A549 (cell line): ENCODE measurements at regions not wholly inside any gene's neighbourhood (a gene's known extent, or its start where the extent isn't known, plus 50 kb on each side); places are given as distances from the start of the nearest gene placed in this dataset.

ENCODE experiments used
- BCL3 ChIP-seq: fragments of >200 bp; sonication (Bioruptor Twin); formaldehyde crosslinking; IDR thresholded peaks from 3 replicates; pipeline ENCODE4 v1.6.1; 2016
- BHLHE40 ChIP-seq: IDR thresholded peaks from 2 replicates; pipeline ENCODE4 v1.6.1; 2012; ENCODE audit warnings: low read depth, low read length, inconsistent platforms
- CEBPB ChIP-seq, 2 experiments: fragments of >200 bp in 1 of 2; sonication (Bioruptor Twin) in 1 of 2; formaldehyde crosslinking in 1 of 2; IDR thresholded peaks; 2 replicates each; pipeline ENCODE4 v1.6.1; 2012 to 2016
- CHD2 ChIP-seq: fragments of 150-350 bp; IDR thresholded peaks from 2 replicates; pipeline ENCODE4 v1.6.1; 2014; ENCODE audit warnings: low read length; ENCODE audit not compliant: partially characterized antibody
- ESRRA ChIP-seq: fragments of 150-350 bp; IDR thresholded peaks from 2 replicates; pipeline ENCODE4 v1.6.1; 2014; ENCODE audit warnings: mild to moderate bottlenecking, low read length, borderline replicate concordance
- POLR2A ChIP-seq: IDR thresholded peaks from 2 replicates; pipeline ENCODE4 v1.6.1; 2012; ENCODE audit warnings: mild to moderate bottlenecking, low read length
- RAD21 ChIP-seq, 2 experiments: fragments of >200 bp in 1 of 2; sonication (Bioruptor Twin) in 1 of 2; formaldehyde crosslinking in 1 of 2; IDR thresholded peaks in 1 of 2; conservative IDR thresholded peaks in 1 of 2; 2 replicates in 1 of 2; 3 replicates in 1 of 2; pipeline ENCODE4 v1.6.1; 2012 to 2018; ENCODE audit warnings: inconsistent platforms in 1 of 2
- RCOR1 ChIP-seq: fragments of 150-350 bp; IDR thresholded peaks from 2 replicates; pipeline ENCODE4 v1.6.1; 2014; ENCODE audit warnings: antibody characterized with exemption, low read length, low read depth
- RFX5 ChIP-seq: fragments of 450-650 bp; IDR thresholded peaks from 2 replicates; pipeline ENCODE4 v1.7.1; 2014; ENCODE audit warnings: antibody characterized with exemption, mild to moderate bottlenecking, moderate library complexity
- SMC3 ChIP-seq: fragments of >200 bp; sonication (Bioruptor Twin); formaldehyde crosslinking; IDR thresholded peaks from 3 replicates; pipeline ENCODE4 v1.6.1; 2018; ENCODE audit warnings: inconsistent platforms
- USF2 ChIP-seq: fragments of 450-650 bp; IDR thresholded peaks from 2 replicates; pipeline ENCODE4 v1.6.1; 2014; ENCODE audit warnings: antibody characterized with exemption
- TF ChIP-seq, protein P1 (sequence below): fragments of 200-600 bp; sonication (generic); IDR thresholded peaks from 2 replicates; pipeline ENCODE4 v1.6.1; 2016; ENCODE audit warnings: antibody characterized with exemption, mild to moderate bottlenecking, moderate library complexity
- TF ChIP-seq, protein P2 (sequence below): fragments of >200 bp; sonication (Bioruptor Twin); formaldehyde crosslinking; IDR thresholded peaks from 3 replicates; pipeline ENCODE4 v1.5.1; 2016

- TF ChIP-seq RCOR1 (no peak), RAD21 (conservative IDR thresholded peaks at IDR 0.05 in 1 of 2, IDR thresholded peaks at IDR 0.05 in 1 of 2) (no peak), RFX5 (no peak), CEBPB (IDR thresholded peaks at IDR 0.05) (no peak), USF2 (no peak), BHLHE40 (no peak), CHD2 (no peak), POLR2A (no peak), ESRRA (no peak), BCL3 (no peak), SMC3 (no peak)
- TF ChIP-seq, protein P1, sequence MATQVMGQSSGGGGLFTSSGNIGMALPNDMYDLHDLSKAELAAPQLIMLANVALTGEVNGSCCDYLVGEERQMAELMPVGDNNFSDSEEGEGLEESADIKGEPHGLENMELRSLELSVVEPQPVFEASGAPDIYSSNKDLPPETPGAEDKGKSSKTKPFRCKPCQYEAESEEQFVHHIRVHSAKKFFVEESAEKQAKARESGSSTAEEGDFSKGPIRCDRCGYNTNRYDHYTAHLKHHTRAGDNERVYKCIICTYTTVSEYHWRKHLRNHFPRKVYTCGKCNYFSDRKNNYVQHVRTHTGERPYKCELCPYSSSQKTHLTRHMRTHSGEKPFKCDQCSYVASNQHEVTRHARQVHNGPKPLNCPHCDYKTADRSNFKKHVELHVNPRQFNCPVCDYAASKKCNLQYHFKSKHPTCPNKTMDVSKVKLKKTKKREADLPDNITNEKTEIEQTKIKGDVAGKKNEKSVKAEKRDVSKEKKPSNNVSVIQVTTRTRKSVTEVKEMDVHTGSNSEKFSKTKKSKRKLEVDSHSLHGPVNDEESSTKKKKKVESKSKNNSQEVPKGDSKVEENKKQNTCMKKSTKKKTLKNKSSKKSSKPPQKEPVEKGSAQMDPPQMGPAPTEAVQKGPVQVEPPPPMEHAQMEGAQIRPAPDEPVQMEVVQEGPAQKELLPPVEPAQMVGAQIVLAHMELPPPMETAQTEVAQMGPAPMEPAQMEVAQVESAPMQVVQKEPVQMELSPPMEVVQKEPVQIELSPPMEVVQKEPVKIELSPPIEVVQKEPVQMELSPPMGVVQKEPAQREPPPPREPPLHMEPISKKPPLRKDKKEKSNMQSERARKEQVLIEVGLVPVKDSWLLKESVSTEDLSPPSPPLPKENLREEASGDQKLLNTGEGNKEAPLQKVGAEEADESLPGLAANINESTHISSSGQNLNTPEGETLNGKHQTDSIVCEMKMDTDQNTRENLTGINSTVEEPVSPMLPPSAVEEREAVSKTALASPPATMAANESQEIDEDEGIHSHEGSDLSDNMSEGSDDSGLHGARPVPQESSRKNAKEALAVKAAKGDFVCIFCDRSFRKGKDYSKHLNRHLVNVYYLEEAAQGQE, result no peak
- TF ChIP-seq, protein P2, sequence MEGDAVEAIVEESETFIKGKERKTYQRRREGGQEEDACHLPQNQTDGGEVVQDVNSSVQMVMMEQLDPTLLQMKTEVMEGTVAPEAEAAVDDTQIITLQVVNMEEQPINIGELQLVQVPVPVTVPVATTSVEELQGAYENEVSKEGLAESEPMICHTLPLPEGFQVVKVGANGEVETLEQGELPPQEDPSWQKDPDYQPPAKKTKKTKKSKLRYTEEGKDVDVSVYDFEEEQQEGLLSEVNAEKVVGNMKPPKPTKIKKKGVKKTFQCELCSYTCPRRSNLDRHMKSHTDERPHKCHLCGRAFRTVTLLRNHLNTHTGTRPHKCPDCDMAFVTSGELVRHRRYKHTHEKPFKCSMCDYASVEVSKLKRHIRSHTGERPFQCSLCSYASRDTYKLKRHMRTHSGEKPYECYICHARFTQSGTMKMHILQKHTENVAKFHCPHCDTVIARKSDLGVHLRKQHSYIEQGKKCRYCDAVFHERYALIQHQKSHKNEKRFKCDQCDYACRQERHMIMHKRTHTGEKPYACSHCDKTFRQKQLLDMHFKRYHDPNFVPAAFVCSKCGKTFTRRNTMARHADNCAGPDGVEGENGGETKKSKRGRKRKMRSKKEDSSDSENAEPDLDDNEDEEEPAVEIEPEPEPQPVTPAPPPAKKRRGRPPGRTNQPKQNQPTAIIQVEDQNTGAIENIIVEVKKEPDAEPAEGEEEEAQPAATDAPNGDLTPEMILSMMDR, result no peak
Measured at GRCh38 chr7:49111706-49112105, 187.4 kb downstream of the CDC14C start.
